Sigmoid colon (tissue), 4 donors: ENCODE measurements at regions not wholly inside any gene's neighbourhood (a gene's known extent, or its start where the extent isn't known, plus 50 kb on each side); places are given as distances from the start of the nearest gene placed in this dataset.

Source experiments
- CTCF ChIP-seq, 4 experiments: fragments of 450-650 bp in 3 of 4; fragments of 200-600 bp in 1 of 4; IDR thresholded peaks; one replicate each; pipeline ENCODE4 v1.5.1; 2016 to 2019; ENCODE audit warnings: antibody characterized with exemption in 4 of 4, mild to moderate bottlenecking in 3 of 4, moderate library complexity in 2 of 4
- EP300 ChIP-seq, 4 donors: sonication (generic); formaldehyde crosslinking; IDR thresholded peaks; one replicate each; pipeline ENCODE4 v1.6.1; 2017; ENCODE audit warnings: antibody characterized with exemption in 4 of 4
- POLR2A ChIP-seq, 2 donors: fragments of 450-650 bp; IDR thresholded peaks; one replicate each; pipeline ENCODE4 v1.6.1; 2016; ENCODE audit warnings: antibody characterized with exemption in 2 of 2, mild to moderate bottlenecking in 2 of 2, moderate library complexity in 2 of 2
- POLR2AphosphoS5 ChIP-seq, 4 donors: sonication (generic); formaldehyde crosslinking; IDR thresholded peaks; one replicate each; pipeline ENCODE4 v1.6.1; 2017; ENCODE audit warnings: antibody characterized with exemption in 4 of 4

GRCh38 chr5:53342236-53342635 is 138.2 kb upstream of the FST start:
- TF ChIP-seq CTCF (IDR thresholded peaks at IDR 0.05) = no peak
- no peak for TF ChIP-seq POLR2AphosphoS5 (IDR thresholded peaks at IDR 0.05)
- TF ChIP-seq POLR2A (IDR thresholded peaks at IDR 0.05) = no peak
- TF ChIP-seq EP300 (IDR thresholded peaks at IDR 0.05) = no peak
